OCI-LY3 (cell line): ENCODE measurements at regions not wholly inside any gene's neighbourhood (a gene's known extent, or its start where the extent isn't known, plus 50 kb on each side); places are given as distances from the start of the nearest gene placed in this dataset.

Source experiments
- CTCF ChIP-seq: fragments of 200-600, 300-600 bp; sonication (generic); IDR thresholded peaks from 2 replicates; pipeline ENCODE4 v1.5.1; 2014; ENCODE audit warnings: antibody characterized with exemption, low read length, low read depth
- EZH2phosphoT487 ChIP-seq: fragments of 200-600 bp; shearing (Covaris generic); IDR thresholded peaks from 2 replicates; pipeline ENCODE4 v1.6.1; 2018; ENCODE audit warnings: antibody characterized with exemption, mixed run types, low read depth

GRCh38 chr3:144151983-144152382 lies 180.4 kb downstream of the DIPK2A start:
- TF ChIP-seq CTCF (no peak), EZH2phosphoT487 (no peak)
